ENCODE measurements at regions not wholly inside any gene's neighbourhood (a gene's known extent, or its start where the extent isn't known, plus 50 kb on each side); places are given as distances from the start of the nearest gene placed in this dataset.

GRCh38 chr9:42388146-42388690 lies 204.8 kb downstream of the SPATA31A6 start:
- no peak for TF ChIP-seq MAX (IDR thresholded peaks at IDR 0.05)
- no peak for TF ChIP-seq EP300 (IDR thresholded peaks at IDR 0.05; ENCODE audit: borderline replicate concordance)
- TF ChIP-seq TCF12 (IDR thresholded peaks at IDR 0.05; ENCODE audit: low read depth): no peak
- no peak for TF ChIP-seq CREB1 (IDR thresholded peaks at IDR 0.05; ENCODE audit: low read depth)
- no peak for TF ChIP-seq TAF1 (IDR thresholded peaks at IDR 0.05; ENCODE audit: low read depth)
- no peak for TF ChIP-seq ZBTB7A (IDR thresholded peaks at IDR 0.05; ENCODE audit: low read depth)
